Neural progenitor cell (in vitro differentiated cells): ENCODE measurements at regions not wholly inside any gene's neighbourhood (a gene's known extent, or its start where the extent isn't known, plus 50 kb on each side); places are given as distances from the start of the nearest gene placed in this dataset.

Experiments used
- CTCF ChIP-seq: fragments of 200-600 bp; sonication (generic); IDR thresholded peaks from 2 replicates; pipeline ENCODE4 v1.5.1; 2017; ENCODE audit warnings: antibody characterized with exemption, mild to moderate bottlenecking
- EZH2 ChIP-seq: fragments of 200-600 bp; sonication (generic); IDR thresholded peaks from 2 replicates; pipeline ENCODE4 v1.6.1; 2017; ENCODE audit warnings: antibody characterized with exemption, mild to moderate bottlenecking, moderate library complexity
- EZH2phosphoT487 ChIP-seq: fragments of 200-600 bp; sonication (generic); IDR thresholded peaks from 2 replicates; pipeline ENCODE4 v1.6.1; 2017; ENCODE audit warnings: antibody characterized with exemption

- no peak for TF ChIP-seq CTCF
- TF ChIP-seq EZH2: no peak
- no peak for TF ChIP-seq EZH2phosphoT487
These were observed 218.6 kb downstream of the ESM1 start for GRCh38 chr5:54766748-54767147.
